ENCODE measurements at regions not wholly inside any gene's neighbourhood (a gene's known extent, or its start where the extent isn't known, plus 50 kb on each side); places are given as distances from the start of the nearest gene placed in this dataset.
"Not testable (repeated sequence)": the region's sequence is repeated elsewhere in the genome, so short reads cannot be mapped to it uniquely, and the experiment has no call there.

GRCh38 chr20:60092729-60093128, 134.5 kb downstream of the CDH26 start:
- no peak overlapping the region for H3K4me3 ChIP-seq (ENCODE audit: insufficient read depth, low read depth, low read length, poor library complexity, severe bottlenecking)
- H3K27ac ChIP-seq (ENCODE audit: insufficient read depth, low read length, poor library complexity, severe bottlenecking): no peak overlapping the region
- H3K27me3 ChIP-seq (replicated peaks; ENCODE audit: control insufficient read depth, insufficient read depth, low read length, poor library complexity, severe bottlenecking): no peaks in the 10 kb centered on the region
- no peaks in the 10 kb centered on the region for H3K36me3 ChIP-seq (ENCODE audit: control insufficient read depth, insufficient read depth, low read length)
- H3K9me3 ChIP-seq (ENCODE audit: control insufficient read depth, low read length): no peaks in the 10 kb centered on the region
- H3K4me1 ChIP-seq (ENCODE audit: control insufficient read depth, insufficient read depth, low read length, poor library complexity, severe bottlenecking): no peaks in the 10 kb centered on the region
- no peak for DNase-seq

DNA sequence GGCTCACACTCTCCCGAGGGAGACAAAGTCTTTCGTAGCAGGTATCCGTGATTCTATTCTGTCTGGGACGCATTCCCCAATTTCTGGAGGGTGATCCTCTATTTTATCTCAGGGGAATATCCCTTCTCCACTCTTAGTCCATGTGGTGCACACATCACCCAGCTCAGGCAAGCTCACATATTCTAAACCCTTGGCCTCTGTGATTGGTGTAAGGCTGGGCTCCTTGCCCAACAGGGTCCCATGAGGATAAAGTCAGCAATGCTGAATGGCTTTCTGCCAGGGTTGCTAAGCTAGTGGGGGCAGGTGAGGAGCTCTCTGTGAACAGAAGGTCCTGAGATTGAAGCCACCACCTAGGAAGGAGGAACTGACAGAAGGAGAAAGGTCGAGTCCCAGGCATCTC, 137.2 kb downstream of the CDH26 start:
- H3K27me3 ChIP-seq (replicated peaks; ENCODE audit: control insufficient read depth, insufficient read depth, low read length, poor library complexity, severe bottlenecking): no peaks in the 10 kb centered on the region
- H3K4me1 ChIP-seq (ENCODE audit: control insufficient read depth, insufficient read depth, low read length, poor library complexity, severe bottlenecking): no peaks in the 10 kb centered on the region
- no peak overlapping the region for H3K27ac ChIP-seq (ENCODE audit: insufficient read depth, low read length, poor library complexity, severe bottlenecking)
- H3K36me3 ChIP-seq (ENCODE audit: control insufficient read depth, insufficient read depth, low read length): no peaks in the 10 kb centered on the region
- no peak for DNase-seq
- H3K4me3 ChIP-seq (ENCODE audit: insufficient read depth, low read depth, low read length, poor library complexity, severe bottlenecking): no peak overlapping the region
- H3K9me3 ChIP-seq (ENCODE audit: control insufficient read depth, low read length): no peaks in the 10 kb centered on the region

- Histone ChIP-seq H3K4me3 (ENCODE audit: insufficient read depth, low read depth, low read length, poor library complexity, severe bottlenecking) (no peak overlapping the region), H3K36me3 (ENCODE audit: control insufficient read depth, insufficient read depth, low read length) (no peaks in the 10 kb centered on the region), H3K4me1 (ENCODE audit: control insufficient read depth, insufficient read depth, low read length, poor library complexity, severe bottlenecking) (no peaks in the 10 kb centered on the region), H3K27me3 (replicated peaks; ENCODE audit: control insufficient read depth, insufficient read depth, low read length, poor library complexity, severe bottlenecking) (no peaks in the 10 kb centered on the region), H3K27ac (ENCODE audit: insufficient read depth, low read length, poor library complexity, severe bottlenecking) (no peak overlapping the region), H3K9me3 (ENCODE audit: control insufficient read depth, low read length) (no peaks in the 10 kb centered on the region)
- DNase-seq: no peak
Measured at GRCh38 chr20:60096166-60096565, 137.9 kb downstream of the CDH26 start.

DNA sequence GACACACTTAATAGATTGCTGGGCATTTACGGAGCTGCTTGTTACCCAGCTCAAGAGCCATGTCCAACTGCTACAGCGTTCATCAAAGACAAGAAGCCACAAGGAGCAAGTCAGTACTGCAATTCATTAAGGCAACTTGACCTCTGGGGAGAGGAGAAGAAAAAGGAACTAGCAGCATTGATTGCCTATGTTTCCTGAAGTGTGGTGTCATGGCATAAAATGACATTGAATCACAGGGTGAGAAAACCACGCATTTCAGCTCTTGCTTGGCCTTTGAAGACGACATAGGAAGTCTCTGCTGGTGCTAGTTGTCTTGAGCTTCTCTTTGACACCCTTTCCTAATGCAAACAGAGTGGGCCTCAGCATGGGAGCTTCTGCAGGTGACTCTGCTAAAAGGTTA, 139.1 kb downstream of the CDH26 start:
- no peaks in the 10 kb centered on the region for H3K9me3 ChIP-seq (ENCODE audit: control insufficient read depth, low read length)
- no peaks in the 10 kb centered on the region for H3K36me3 ChIP-seq (ENCODE audit: control insufficient read depth, insufficient read depth, low read length)
- no peak overlapping the region for H3K4me3 ChIP-seq (ENCODE audit: insufficient read depth, low read depth, low read length, poor library complexity, severe bottlenecking)
- H3K27me3 ChIP-seq (replicated peaks; ENCODE audit: control insufficient read depth, insufficient read depth, low read length, poor library complexity, severe bottlenecking): no peaks in the 10 kb centered on the region
- no peak overlapping the region for H3K27ac ChIP-seq (ENCODE audit: insufficient read depth, low read length, poor library complexity, severe bottlenecking)
- no peaks in the 10 kb centered on the region for H3K4me1 ChIP-seq (ENCODE audit: control insufficient read depth, insufficient read depth, low read length, poor library complexity, severe bottlenecking)
- DNase-seq: no peak

DNA sequence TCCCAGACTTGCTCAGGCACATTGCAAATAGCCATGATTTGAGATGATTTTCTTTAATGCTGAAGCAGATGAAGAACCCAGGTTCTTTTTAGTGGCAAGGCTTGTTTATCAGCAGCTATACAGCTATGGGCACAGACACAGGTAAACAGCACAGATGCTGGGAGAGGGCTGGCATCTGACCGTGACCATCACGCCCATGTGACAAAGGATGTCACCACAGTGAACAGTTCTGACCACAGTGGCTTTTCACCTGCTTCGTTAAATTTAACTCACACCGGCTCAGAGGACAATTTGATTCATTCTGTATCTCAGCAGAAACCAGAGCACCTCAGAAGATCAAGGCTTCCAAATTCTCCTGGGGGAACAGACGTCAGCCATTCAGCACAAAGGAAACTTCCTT, 142.6 kb downstream of the CDH26 start:
- no peaks in the 10 kb centered on the region for H3K27me3 ChIP-seq (replicated peaks; ENCODE audit: control insufficient read depth, insufficient read depth, low read length, poor library complexity, severe bottlenecking)
- no peak for DNase-seq
- no peak overlapping the region for H3K27ac ChIP-seq (ENCODE audit: insufficient read depth, low read length, poor library complexity, severe bottlenecking)
- no peaks in the 10 kb centered on the region for H3K4me1 ChIP-seq (ENCODE audit: control insufficient read depth, insufficient read depth, low read length, poor library complexity, severe bottlenecking)
- H3K36me3 ChIP-seq (ENCODE audit: control insufficient read depth, insufficient read depth, low read length): no peaks in the 10 kb centered on the region
- H3K4me3 ChIP-seq (ENCODE audit: insufficient read depth, low read depth, low read length, poor library complexity, severe bottlenecking): no peak overlapping the region
- no peaks in the 10 kb centered on the region for H3K9me3 ChIP-seq (ENCODE audit: control insufficient read depth, low read length)

GRCh38 chr20:60101201-60101890, 143.1 kb downstream of the CDH26 start:
- no peak overlapping the region for H3K27ac ChIP-seq (ENCODE audit: insufficient read depth, low read length, poor library complexity, severe bottlenecking)
- no peaks in the 10 kb centered on the region for H3K36me3 ChIP-seq (ENCODE audit: control insufficient read depth, insufficient read depth, low read length)
- no peak for DNase-seq
- no peaks in the 10 kb centered on the region for H3K9me3 ChIP-seq (ENCODE audit: control insufficient read depth, low read length)
- no peak overlapping the region for H3K4me3 ChIP-seq (ENCODE audit: insufficient read depth, low read depth, low read length, poor library complexity, severe bottlenecking)
- no peaks in the 10 kb centered on the region for H3K4me1 ChIP-seq (ENCODE audit: control insufficient read depth, insufficient read depth, low read length, poor library complexity, severe bottlenecking)
- H3K27me3 ChIP-seq (replicated peaks; ENCODE audit: control insufficient read depth, insufficient read depth, low read length, poor library complexity, severe bottlenecking): no peaks in the 10 kb centered on the region

DNA sequence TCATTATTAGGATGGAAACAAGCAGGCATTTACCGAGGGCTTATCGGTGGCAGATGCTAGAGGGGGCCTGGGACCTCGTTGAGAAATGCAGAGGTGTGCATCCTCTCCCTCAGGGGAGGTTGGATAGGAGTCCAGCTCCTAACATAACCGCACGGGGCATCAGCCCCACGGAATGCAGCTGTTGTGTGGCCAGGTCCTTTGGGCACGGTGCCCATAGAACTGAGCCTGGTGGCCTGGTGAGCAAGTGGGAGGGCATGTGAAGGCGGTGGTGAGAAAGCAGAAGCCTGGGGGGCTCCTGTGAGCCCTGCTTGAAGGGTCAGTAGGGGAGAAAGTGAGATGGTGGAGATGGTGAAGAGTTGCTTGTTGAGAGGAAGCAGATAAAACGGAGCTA, 143.7 kb downstream of the CDH26 start:
- no peak for DNase-seq
- Histone ChIP-seq H3K36me3 (ENCODE audit: control insufficient read depth, insufficient read depth, low read length) (no peaks in the 10 kb centered on the region), H3K27ac (ENCODE audit: insufficient read depth, low read length, poor library complexity, severe bottlenecking) (no peak overlapping the region), H3K9me3 (ENCODE audit: control insufficient read depth, low read length) (no peaks in the 10 kb centered on the region), H3K4me3 (ENCODE audit: insufficient read depth, low read depth, low read length, poor library complexity, severe bottlenecking) (no peak overlapping the region), H3K4me1 (ENCODE audit: control insufficient read depth, insufficient read depth, low read length, poor library complexity, severe bottlenecking) (no peaks in the 10 kb centered on the region), H3K27me3 (replicated peaks; ENCODE audit: control insufficient read depth, insufficient read depth, low read length, poor library complexity, severe bottlenecking) (no peaks in the 10 kb centered on the region)

GRCh38 chr20:60102665-60103210, 144.5 kb downstream of the CDH26 start:
- no peak overlapping the region for H3K4me3 ChIP-seq (ENCODE audit: insufficient read depth, low read depth, low read length, poor library complexity, severe bottlenecking)
- H3K9me3 ChIP-seq (ENCODE audit: control insufficient read depth, low read length): no peaks in the 10 kb centered on the region
- H3K4me1 ChIP-seq (ENCODE audit: control insufficient read depth, insufficient read depth, low read length, poor library complexity, severe bottlenecking): no peaks in the 10 kb centered on the region
- H3K27ac ChIP-seq (ENCODE audit: insufficient read depth, low read length, poor library complexity, severe bottlenecking): no peak overlapping the region
- no peaks in the 10 kb centered on the region for H3K27me3 ChIP-seq (replicated peaks; ENCODE audit: control insufficient read depth, insufficient read depth, low read length, poor library complexity, severe bottlenecking)
- no peak for DNase-seq
- no peaks in the 10 kb centered on the region for H3K36me3 ChIP-seq (ENCODE audit: control insufficient read depth, insufficient read depth, low read length)

GRCh38 chr20:60104993-60105803, 147.0 kb downstream of the CDH26 start:
- Histone ChIP-seq H3K27ac (ENCODE audit: insufficient read depth, low read length, poor library complexity, severe bottlenecking) (no peak overlapping the region), H3K27me3 (replicated peaks; ENCODE audit: control insufficient read depth, insufficient read depth, low read length, poor library complexity, severe bottlenecking) (no peaks in the 10 kb centered on the region), H3K4me1 (ENCODE audit: control insufficient read depth, insufficient read depth, low read length, poor library complexity, severe bottlenecking) (no peaks in the 10 kb centered on the region), H3K9me3 (ENCODE audit: control insufficient read depth, low read length) (no peaks in the 10 kb centered on the region), H3K4me3 (ENCODE audit: insufficient read depth, low read depth, low read length, poor library complexity, severe bottlenecking) (no peak overlapping the region), H3K36me3 (ENCODE audit: control insufficient read depth, insufficient read depth, low read length) (no peaks in the 10 kb centered on the region)
- DNase-seq: no peak

DNA sequence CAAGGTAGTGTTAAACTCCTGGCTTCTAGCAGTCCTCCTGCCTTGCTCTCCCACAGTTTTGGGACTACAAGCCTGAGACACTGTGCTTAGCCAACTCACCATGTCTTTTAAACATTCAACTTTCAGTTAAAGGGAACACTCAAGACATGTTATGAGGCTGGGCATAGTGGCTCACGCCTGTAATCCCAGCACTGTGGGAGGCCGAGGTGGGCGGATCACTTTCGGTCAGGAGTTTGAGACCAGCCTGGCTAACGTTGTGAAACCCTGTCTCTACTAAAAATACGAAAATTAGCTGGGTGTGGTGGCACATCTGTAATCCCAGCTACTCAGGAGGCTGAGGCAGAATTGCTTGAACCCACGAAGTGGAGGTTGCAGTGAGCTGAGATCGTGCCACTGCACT, 148.0 kb downstream of the CDH26 start:
- H3K4me1 ChIP-seq (ENCODE audit: control insufficient read depth, insufficient read depth, low read length, poor library complexity, severe bottlenecking); H3K9me3 ChIP-seq (ENCODE audit: control insufficient read depth, low read length); DNase-seq; H3K27ac ChIP-seq (ENCODE audit: insufficient read depth, low read length, poor library complexity, severe bottlenecking); H3K36me3 ChIP-seq (ENCODE audit: control insufficient read depth, insufficient read depth, low read length); H3K4me3 ChIP-seq (ENCODE audit: insufficient read depth, low read depth, low read length, poor library complexity, severe bottlenecking); H3K27me3 ChIP-seq (replicated peaks; ENCODE audit: control insufficient read depth, insufficient read depth, low read length, poor library complexity, severe bottlenecking): not testable (repeated sequence)

Data from effector memory CD4-positive, alpha-beta T cell (primary cell).